ENCODE measurements at regions not wholly inside any gene's neighbourhood (a gene's known extent, or its start where the extent isn't known, plus 50 kb on each side); places are given as distances from the start of the nearest gene placed in this dataset.
"Not testable (repeated sequence)": the region's sequence is repeated elsewhere in the genome, so short reads cannot be mapped to it uniquely, and the experiment has no call there.

GRCh38 chr16:34098033-34098432 is 638.6 kb downstream of the TP53TG3F start:
- not testable (repeated sequence) for DNase-seq (ENCODE audit: low read depth, low spot score); H3K27ac ChIP-seq

GRCh38 chr16:34099028-34099427 is 639.6 kb downstream of the TP53TG3F start:
- H3K27ac ChIP-seq; DNase-seq (ENCODE audit: low read depth, low spot score): not testable (repeated sequence)
